Liver (tissue), 8 donors: ENCODE measurements at regions not wholly inside any gene's neighbourhood (a gene's known extent, or its start where the extent isn't known, plus 50 kb on each side); places are given as distances from the start of the nearest gene placed in this dataset.

Experiments used
- DNase-seq: peaks from one replicate; pipeline ENCODE4 v3.0.0-alpha.2; 2017; ENCODE audit warnings: low spot score
- H3K27ac ChIP-seq, 2 donors: one replicate each; pipeline ENCODE4 v1.7.0; 2013; ENCODE audit warnings: inconsistent platforms in 2 of 2, low read length in 2 of 2, control low read depth in 1 of 2, low read depth in 1 of 2, mild to moderate bottlenecking in 1 of 2
- H3K27me3 ChIP-seq, 4 donors: one replicate each; pipeline versions ENCODE4 v1.6.1 to v1.7.0; 2013; ENCODE audit warnings: low read length in 3 of 4, inconsistent platforms in 1 of 4, mild to moderate bottlenecking in 1 of 4, moderate library complexity in 1 of 4; ENCODE audit not compliant: control insufficient read depth in 4 of 4, insufficient read depth in 4 of 4
- H3K36me3 ChIP-seq, 4 donors: one replicate each; pipeline versions ENCODE4 v1.6.1 to v1.7.0; 2013; ENCODE audit warnings: low read length in 3 of 4, mild to moderate bottlenecking in 3 of 4, low read depth in 1 of 4, moderate library complexity in 1 of 4; ENCODE audit not compliant: control insufficient read depth in 4 of 4, insufficient read depth in 3 of 4
- H3K4me1 ChIP-seq, 4 donors: one replicate each; pipeline versions ENCODE4 v1.6.1 to v1.7.0; 2013; ENCODE audit warnings: low read length in 3 of 4, mild to moderate bottlenecking in 3 of 4, moderate library complexity in 1 of 4; ENCODE audit not compliant: control insufficient read depth in 4 of 4, insufficient read depth in 4 of 4
- H3K4me3 ChIP-seq, 3 donors: one replicate each; pipeline versions ENCODE4 v1.6.1 to v1.7.0; 2013; ENCODE audit warnings: low read length in 3 of 3, control low read depth in 1 of 3, low read depth in 1 of 3, mild to moderate bottlenecking in 1 of 3
- H3K9ac ChIP-seq, 2 donors: one replicate each; pipeline ENCODE4 v1.7.0; 2013; ENCODE audit warnings: low read length in 2 of 2, mild to moderate bottlenecking in 2 of 2, moderate library complexity in 2 of 2, control low read depth in 1 of 2, low read depth in 1 of 2
- H3K9me3 ChIP-seq, 4 donors: one replicate each; pipeline versions ENCODE4 v1.6.1 to v1.7.0; 2013; ENCODE audit warnings: low read length in 3 of 4; ENCODE audit not compliant: control insufficient read depth in 4 of 4
- EGR1 ChIP-seq, 2 donors: IDR thresholded peaks; 2 replicates each; pipeline ENCODE4 v1.6.1; 2016 to 2018; ENCODE audit warnings: antibody characterized with exemption in 2 of 2, low read depth in 2 of 2
- FOXA1 ChIP-seq: IDR thresholded peaks from 2 replicates; pipeline ENCODE4 v1.6.1; 2016; ENCODE audit warnings: antibody characterized with exemption
- GABPA ChIP-seq, 2 donors: IDR thresholded peaks in 1 of 2; conservative IDR thresholded peaks in 1 of 2; 2 replicates each; pipeline ENCODE4 v1.6.1; 2016; ENCODE audit warnings: antibody characterized with exemption in 2 of 2, mild to moderate bottlenecking in 1 of 2, moderate library complexity in 1 of 2
- HNF4A ChIP-seq, 2 donors: conservative IDR thresholded peaks; 2 replicates each; pipeline ENCODE4 v1.6.1; 2016; ENCODE audit warnings: antibody characterized with exemption in 2 of 2, mild to moderate bottlenecking in 2 of 2
- HNF4G ChIP-seq: IDR thresholded peaks from 2 replicates; pipeline ENCODE4 v1.6.1; 2016; ENCODE audit warnings: antibody characterized with exemption
- YY1 ChIP-seq: IDR thresholded peaks from 2 replicates; pipeline ENCODE4 v1.6.1; 2016; ENCODE audit warnings: antibody characterized with exemption, mild to moderate bottlenecking
- WGBS: extraction: QIAGEN DNeasy Blood & Tissue Kit; methylation state at CpG from one replicate; pipeline ENCODE4 v1.1.7; 2013; 5-methylcytosine and 5-hydroxymethylcytosine counted together
- TF ChIP-seq, protein P1 (sequence below): IDR thresholded peaks from 2 replicates; pipeline ENCODE4 v1.6.1; 2016; ENCODE audit warnings: antibody characterized with exemption
- TF ChIP-seq, protein P2 (sequence below): IDR thresholded peaks from 2 replicates; pipeline ENCODE4 v1.6.1; 2016; ENCODE audit warnings: antibody characterized with exemption, mild to moderate bottlenecking
- TF ChIP-seq, protein P3 (sequence below): fragments of 150-350 bp; IDR thresholded peaks from 2 replicates; pipeline ENCODE4 v1.5.1; 2017; ENCODE audit warnings: improper control_type of control experiment, low read depth, low read length; ENCODE audit not compliant: missing input control
- donor health status: healthy.
- donor health status: healthy.
- donor health status: healthy.
- donor health status: healthy.
- donor health status: healthy.

DNA sequence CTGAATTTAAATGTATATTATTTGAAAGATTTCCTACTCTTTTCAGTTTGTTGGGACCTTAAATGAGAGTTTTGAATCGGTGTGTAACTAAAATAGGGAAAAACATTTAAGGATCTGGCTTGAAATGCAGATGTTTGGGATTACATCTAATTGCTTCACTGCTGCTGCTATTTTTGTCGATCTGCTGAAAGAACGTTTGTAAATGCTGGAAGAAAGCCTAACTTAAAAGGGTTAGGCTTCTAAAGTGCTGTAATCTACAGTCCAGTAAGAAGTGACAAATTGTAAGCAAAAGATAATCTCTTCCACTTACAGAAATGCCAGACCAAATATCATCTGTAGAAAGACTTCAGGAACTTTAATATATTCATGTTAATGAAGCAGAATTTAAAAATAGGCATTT lies 691.6 kb downstream of the ZNF385D start:
- Histone ChIP-seq H3K9ac (no peak overlapping the region), H3K27ac (no peak overlapping the region), H3K4me1 (no peaks in the 10 kb centered on the region), H3K4me3 (no peak overlapping the region), H3K9me3 (no peaks in the 10 kb centered on the region), H3K27me3 (no peaks in the 10 kb centered on the region), H3K36me3 (no peaks in the 10 kb centered on the region)
- TF ChIP-seq GABPA (IDR thresholded peaks at IDR 0.05 in 1 of 2, conservative IDR thresholded peaks at IDR 0.05 in 1 of 2): no peak
- no peak for TF ChIP-seq HNF4G
- TF ChIP-seq FOXA1: no peak
- TF ChIP-seq EGR1 (IDR thresholded peaks at IDR 0.05; ENCODE audit: low read depth in 2 of 2): no peak
- no peak for TF ChIP-seq HNF4A (conservative IDR thresholded peaks at IDR 0.05)
- 57% methylated on average over 3 of the region's 3 CpGs for WGBS
- no peak for DNase-seq

DNA sequence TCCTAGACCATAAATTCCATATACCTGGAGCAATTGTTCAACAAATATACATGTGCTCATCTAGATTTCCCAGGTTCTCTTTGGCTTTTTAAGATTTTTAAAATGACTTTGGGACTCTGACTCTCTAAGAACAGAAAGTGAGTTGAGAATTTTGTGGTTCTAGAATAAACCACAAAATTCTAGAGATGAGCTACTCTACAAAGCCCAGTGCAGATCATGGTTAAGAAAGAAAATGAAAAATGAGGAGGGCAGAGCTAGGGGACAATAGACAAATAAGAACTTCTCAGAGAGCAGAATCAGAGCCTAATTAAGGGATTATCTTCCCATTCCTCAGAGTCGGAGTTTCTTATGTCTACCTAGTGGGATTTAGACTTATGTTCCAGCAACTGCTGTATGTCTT lies 694.7 kb downstream of the ZNF385D start:
- 84% methylated on average over 1 of the region's 1 CpG for WGBS
- TF ChIP-seq HNF4G (no peak), HNF4A (conservative IDR thresholded peaks at IDR 0.05) (no peak), GABPA (IDR thresholded peaks at IDR 0.05 in 1 of 2, conservative IDR thresholded peaks at IDR 0.05 in 1 of 2) (no peak)
- TF ChIP-seq, protein P1, sequence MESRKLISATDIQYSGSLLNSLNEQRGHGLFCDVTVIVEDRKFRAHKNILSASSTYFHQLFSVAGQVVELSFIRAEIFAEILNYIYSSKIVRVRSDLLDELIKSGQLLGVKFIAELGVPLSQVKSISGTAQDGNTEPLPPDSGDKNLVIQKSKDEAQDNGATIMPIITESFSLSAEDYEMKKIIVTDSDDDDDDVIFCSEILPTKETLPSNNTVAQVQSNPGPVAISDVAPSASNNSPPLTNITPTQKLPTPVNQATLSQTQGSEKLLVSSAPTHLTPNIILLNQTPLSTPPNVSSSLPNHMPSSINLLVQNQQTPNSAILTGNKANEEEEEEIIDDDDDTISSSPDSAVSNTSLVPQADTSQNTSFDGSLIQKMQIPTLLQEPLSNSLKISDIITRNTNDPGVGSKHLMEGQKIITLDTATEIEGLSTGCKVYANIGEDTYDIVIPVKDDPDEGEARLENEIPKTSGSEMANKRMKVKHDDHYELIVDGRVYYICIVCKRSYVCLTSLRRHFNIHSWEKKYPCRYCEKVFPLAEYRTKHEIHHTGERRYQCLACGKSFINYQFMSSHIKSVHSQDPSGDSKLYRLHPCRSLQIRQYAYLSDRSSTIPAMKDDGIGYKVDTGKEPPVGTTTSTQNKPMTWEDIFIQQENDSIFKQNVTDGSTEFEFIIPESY: no peak
- Histone ChIP-seq H3K27me3 (no peaks in the 10 kb centered on the region), H3K36me3 (no peaks in the 10 kb centered on the region), H3K9ac (no peak overlapping the region), H3K27ac (no peak overlapping the region), H3K9me3 (no peaks in the 10 kb centered on the region), H3K4me3 (no peak overlapping the region), H3K4me1 (no peaks in the 10 kb centered on the region)
- no peak for DNase-seq

DNA sequence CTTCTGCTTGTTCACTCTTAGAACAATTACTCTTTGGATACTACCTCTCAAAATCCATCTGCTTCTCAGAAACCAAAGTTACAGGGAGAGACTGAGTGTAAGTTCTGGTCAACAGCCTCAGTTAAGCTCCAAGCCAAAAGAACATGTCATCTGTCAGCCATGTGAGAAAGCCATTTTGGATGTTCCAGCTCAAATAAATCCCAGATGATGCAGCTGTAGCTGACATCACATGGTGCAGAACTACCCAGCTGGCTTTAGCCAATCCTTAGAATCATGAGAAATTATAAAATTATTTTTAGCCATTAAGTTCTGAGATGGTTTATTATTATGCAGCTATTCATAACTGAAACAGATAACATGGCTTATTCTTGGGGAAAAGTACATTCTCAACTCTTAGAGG lies 696.0 kb downstream of the ZNF385D start:
- Histone ChIP-seq H3K9me3 (no peaks in the 10 kb centered on the region), H3K36me3 (no peaks in the 10 kb centered on the region), H3K4me1 (no peaks in the 10 kb centered on the region), H3K9ac (no peak overlapping the region), H3K27me3 (no peaks in the 10 kb centered on the region), H3K4me3 (no peak overlapping the region), H3K27ac (no peak overlapping the region)
- no peak for DNase-seq
- peak; percentile 10 for TF ChIP-seq YY1
- TF ChIP-seq, protein P2, sequence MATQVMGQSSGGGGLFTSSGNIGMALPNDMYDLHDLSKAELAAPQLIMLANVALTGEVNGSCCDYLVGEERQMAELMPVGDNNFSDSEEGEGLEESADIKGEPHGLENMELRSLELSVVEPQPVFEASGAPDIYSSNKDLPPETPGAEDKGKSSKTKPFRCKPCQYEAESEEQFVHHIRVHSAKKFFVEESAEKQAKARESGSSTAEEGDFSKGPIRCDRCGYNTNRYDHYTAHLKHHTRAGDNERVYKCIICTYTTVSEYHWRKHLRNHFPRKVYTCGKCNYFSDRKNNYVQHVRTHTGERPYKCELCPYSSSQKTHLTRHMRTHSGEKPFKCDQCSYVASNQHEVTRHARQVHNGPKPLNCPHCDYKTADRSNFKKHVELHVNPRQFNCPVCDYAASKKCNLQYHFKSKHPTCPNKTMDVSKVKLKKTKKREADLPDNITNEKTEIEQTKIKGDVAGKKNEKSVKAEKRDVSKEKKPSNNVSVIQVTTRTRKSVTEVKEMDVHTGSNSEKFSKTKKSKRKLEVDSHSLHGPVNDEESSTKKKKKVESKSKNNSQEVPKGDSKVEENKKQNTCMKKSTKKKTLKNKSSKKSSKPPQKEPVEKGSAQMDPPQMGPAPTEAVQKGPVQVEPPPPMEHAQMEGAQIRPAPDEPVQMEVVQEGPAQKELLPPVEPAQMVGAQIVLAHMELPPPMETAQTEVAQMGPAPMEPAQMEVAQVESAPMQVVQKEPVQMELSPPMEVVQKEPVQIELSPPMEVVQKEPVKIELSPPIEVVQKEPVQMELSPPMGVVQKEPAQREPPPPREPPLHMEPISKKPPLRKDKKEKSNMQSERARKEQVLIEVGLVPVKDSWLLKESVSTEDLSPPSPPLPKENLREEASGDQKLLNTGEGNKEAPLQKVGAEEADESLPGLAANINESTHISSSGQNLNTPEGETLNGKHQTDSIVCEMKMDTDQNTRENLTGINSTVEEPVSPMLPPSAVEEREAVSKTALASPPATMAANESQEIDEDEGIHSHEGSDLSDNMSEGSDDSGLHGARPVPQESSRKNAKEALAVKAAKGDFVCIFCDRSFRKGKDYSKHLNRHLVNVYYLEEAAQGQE: no peak

DNA sequence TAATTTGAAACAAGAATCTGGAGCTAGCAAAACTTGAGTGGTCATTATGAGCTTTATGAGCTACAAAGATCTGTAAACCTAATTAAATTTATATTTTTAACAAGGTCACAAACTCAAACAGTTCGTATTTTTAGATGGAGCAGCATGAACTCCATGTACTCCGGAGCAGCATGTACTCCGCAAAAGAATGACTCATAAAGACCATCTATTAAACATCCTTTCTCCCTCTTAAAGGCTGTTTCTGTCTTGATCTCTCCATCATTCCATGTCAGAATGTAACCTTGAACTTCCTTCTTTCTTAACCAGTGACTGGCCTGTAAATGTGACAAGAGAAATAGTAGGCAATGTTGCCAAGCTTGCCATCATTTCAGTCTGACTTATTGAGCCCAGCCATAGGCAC lies 696.9 kb downstream of the ZNF385D start:
- Histone ChIP-seq H3K36me3 (no peaks in the 10 kb centered on the region), H3K27me3 (no peaks in the 10 kb centered on the region), H3K27ac (no peak overlapping the region), H3K4me3 (no peak overlapping the region), H3K9me3 (no peaks in the 10 kb centered on the region), H3K4me1 (no peaks in the 10 kb centered on the region), H3K9ac (no peak overlapping the region)
- DNase-seq: no peak
- WGBS: 73% methylated on average over 3 of the region's 3 CpGs
- TF ChIP-seq EGR1 (IDR thresholded peaks at IDR 0.05; ENCODE audit: low read depth in 2 of 2) (no peak), HNF4G (no peak)
- TF ChIP-seq, protein P3, sequence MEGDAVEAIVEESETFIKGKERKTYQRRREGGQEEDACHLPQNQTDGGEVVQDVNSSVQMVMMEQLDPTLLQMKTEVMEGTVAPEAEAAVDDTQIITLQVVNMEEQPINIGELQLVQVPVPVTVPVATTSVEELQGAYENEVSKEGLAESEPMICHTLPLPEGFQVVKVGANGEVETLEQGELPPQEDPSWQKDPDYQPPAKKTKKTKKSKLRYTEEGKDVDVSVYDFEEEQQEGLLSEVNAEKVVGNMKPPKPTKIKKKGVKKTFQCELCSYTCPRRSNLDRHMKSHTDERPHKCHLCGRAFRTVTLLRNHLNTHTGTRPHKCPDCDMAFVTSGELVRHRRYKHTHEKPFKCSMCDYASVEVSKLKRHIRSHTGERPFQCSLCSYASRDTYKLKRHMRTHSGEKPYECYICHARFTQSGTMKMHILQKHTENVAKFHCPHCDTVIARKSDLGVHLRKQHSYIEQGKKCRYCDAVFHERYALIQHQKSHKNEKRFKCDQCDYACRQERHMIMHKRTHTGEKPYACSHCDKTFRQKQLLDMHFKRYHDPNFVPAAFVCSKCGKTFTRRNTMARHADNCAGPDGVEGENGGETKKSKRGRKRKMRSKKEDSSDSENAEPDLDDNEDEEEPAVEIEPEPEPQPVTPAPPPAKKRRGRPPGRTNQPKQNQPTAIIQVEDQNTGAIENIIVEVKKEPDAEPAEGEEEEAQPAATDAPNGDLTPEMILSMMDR: no peak
